ENCODE measurements at regions not wholly inside any gene's neighbourhood (a gene's known extent, or its start where the extent isn't known, plus 50 kb on each side); places are given as distances from the start of the nearest gene placed in this dataset.
A peak's percentile ranks its signal among the peaks of the same experiment; 100 is the strongest.

DNA sequence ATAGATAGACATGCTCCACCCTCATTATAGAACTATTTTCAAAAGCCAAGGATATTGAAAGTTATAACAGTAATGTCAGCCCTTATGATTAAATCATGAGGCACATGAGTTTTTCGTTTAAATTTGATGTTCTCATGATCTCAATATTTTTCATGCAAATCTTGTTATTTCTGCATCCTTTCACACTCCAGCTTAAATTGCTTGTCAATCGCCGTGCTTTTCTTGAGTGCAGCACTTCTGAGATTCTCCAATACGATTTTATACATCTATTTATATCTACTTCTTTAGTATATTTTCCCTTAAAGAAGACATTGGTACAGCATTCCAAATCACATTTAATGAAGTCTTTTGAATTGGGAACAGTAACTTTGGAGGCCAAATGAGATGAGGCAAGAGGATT lies 171.2 kb upstream of the GBE1 start:
- DNase-seq = no peak

DNA sequence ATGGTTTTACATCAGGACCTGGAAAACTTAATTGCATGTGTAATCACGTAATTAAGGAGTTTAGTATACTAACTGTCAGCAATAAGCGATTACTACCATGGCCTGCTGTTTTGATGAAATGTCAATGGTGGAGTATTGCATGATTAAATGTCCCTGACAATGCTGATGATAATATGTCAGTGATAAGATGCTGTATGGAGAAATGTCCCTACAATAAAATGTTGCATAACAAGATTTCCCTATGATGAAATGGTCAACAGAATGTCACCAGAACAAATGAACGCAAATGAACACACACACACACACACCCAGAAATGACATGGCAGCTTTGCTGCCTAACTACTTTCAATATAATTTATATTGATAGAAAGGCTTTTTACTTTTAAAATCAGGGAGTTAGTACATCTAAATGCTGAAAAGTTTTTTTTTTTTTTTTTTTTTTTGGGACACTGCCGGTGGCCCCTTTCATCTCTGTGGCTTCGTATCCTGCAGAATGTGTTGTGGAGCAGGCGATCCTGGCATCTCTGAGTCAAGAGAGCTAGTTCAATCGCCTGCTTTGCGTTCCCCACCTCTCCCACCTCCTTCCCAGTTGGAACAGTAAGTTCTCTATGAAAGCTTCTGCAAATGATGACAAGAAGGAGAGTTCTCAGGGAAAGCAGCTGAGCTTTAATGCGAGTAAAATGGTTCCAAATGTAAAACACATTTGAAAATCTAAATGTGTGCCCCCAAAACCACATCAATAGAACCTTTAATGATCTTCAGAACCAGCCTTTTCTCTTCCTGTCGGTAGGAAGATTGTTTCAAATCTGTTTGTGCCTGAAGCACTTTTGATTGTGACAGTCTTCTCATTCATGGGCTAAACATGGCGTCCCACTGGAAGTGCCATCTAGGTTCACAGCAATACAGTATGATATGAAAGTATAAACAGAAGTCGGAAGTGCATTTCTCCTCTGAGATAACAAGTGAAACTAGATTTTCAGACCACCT lies 170.1 kb upstream of the GBE1 start:
- no peak for DNase-seq

DNA sequence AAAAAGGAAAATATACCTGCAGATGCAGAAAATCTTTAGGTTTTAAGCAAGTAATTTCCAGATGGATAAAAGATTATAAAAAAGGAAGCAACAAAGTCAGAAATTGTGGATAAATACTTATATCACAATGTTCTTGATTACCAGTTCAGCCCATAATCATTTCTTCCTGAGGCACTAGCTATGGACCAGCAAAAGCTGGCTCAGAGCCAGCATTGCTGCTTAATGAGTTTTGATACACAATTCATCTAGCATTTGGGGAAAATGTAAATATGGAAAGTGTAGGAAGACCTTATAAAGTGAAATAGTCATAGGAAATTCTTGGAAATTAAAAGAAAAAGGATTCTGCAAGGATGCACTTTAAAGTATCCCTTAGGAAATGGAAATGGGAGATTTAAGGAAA lies 168.3 kb upstream of the GBE1 start:
- DNase-seq = no peak

DNA sequence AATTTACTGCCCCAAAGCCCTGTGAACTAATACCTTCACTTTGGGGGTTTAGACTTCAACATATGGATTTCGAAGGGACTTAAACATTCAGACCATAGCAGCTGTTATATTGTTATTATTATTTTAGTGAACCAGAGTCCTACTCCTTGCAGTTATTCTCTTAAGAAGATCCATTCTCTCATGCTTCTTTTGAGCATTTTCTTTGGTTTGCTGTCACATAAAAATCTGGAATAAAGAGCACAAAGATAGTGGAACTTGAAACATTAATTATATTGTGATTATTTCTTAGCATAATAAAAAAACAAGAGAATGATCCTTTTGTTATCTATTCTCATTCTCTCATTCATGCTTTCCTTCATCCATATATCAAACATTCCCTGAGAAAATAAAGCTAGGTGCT lies 166.4 kb upstream of the GBE1 start:
- no peak for DNase-seq

DNA sequence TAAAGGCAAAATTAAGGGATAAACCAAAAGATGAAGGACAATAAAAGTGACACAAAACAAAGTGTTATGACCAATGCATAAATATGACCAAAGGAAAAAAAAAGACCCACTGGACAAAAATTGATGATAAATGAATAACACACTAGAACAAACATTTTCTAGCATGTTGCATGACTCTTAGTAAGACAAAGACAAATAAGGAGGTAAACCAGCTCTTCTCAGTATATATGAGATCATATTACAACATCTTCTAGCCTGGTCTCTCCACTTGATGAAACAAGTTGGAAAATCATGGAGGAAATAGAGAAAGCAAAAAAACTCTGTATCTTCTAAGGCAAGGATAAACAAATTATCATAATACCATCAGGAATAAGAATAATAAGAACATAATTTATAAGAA lies 163.9 kb upstream of the GBE1 start:
- no peak for DNase-seq

DNA sequence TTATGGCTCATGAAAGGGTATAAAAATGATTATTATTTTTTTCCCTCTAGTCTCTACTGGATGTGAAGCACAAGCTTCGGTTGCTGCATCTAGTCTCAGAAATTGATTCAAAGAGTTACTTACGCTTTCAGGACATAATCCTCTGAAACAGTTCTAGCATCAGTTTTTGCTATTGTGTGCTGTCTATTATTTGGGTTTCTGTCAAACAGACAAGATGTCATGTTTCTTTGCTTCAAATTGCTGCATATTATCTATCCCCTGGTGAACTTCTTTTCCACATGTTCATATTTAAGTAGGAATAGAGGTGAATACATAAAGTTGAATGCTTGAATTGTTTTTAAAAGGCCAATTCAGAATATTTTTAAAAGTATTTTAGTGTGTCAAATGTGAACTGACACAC lies 161.6 kb upstream of the GBE1 start:
- no peak for DNase-seq

DNA sequence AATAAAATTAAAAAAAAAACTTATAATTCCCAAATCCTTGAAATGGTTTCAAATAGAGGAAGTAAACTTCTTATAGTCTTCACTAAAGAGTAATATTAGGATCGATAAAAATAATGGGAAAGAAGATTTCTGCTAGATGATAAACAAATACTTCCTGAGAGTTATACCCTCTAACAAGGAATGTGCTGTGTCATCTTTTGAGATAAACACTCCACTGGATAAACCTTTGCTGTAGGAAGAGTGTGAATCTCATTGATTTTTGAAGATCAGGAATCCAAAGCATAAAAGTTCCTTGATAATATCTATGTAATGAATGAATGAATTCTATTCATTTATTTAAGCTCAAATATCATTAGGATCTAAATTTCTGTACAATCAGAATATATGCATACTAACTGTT lies 161.0 kb upstream of the GBE1 start:
- no peak for DNase-seq

DNA sequence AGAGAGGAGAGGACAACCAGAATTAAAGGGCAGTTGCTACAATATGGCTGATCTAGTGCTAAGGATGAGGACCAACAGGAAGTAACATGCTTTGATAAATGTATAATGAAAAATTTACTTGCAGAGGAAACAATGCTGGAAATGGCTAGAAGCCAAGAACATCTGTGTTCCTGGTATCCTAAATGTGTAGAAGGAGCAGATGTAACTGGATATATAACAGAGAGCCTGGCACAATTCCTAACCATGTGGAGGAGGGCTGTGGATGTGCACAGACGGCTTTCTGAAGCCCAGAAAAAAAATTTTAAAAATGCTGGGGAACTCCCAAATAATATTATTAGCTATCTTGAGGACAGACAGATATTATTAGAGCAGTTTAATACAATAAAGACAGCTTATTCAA lies 159.4 kb upstream of the GBE1 start:
- DNase-seq = no peak

DNA sequence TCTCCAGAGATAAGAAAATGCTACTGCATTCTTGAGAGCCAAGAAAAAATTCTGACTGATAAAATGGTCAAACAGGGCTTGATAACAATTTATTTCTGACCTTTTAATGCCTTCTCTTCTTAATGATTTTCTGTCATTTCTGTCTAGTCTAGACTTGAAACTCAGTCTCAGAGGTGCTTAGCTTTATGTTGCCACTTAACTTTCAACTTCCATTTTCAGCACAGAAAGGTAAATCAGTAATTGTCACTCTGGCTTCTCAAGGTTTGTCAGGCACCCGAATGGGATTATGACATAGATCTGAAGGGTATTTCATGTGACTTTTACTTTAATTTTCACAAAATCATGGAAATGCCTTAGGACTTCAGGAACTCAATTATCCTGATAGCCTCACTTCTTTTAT lies 155.4 kb upstream of the GBE1 start:
- no peak for DNase-seq

DNA sequence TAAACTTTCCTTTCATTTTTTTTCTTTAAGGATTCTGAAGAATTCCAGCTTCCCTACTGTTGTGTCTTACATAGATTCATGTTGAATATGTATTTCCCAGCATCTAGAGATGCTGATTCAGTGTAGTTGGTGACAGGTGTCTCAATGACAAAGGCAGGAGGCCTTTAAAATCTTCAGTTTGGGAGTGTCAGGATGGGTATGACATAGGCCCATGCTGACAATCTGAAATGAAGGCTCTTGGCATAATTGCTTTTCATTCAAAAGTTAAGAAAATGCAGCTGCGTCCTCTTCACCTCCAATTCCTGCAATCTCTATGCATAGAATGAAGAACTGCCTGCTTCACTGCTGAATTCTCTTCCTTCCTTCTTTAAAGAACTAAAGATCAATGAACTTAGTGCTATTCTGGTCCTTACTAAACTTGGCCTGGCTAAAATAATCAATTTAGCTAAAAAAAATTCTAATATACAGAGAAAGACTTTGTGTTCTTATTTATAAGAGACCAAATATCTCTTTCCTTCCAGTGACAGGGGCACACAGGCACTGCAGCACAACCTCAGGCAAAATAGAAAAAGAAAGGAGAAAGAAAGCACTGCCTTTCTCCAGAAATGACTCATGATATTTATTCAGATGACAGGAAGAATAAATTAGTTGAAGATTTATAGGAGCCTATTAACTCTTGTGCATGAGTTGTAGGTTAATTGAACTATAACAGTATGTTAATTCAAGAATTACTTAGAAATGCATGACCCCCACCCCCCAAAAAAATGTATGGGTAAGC lies 152.6 kb upstream of the GBE1 start:
- no peak for DNase-seq

DNA sequence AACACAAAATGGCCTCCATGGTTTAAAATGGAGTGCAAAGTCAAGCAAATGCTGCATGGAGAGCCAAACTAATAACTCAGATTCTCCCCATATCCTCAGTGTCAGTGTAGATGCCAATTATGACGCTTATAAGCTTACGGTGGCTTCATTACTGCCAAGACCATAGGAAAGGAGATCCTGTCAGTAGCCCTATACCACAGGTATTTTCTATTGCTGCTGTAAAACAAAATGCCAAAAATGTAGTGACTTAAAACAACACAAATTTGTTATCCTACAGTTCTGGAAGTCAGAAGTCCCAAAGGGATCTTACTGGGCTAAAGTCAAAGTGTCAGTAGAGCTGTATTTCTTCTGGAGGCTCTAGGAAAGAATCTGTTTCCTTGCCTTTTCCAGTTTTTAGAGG lies 149.8 kb upstream of the GBE1 start:
- no peak for DNase-seq

DNA sequence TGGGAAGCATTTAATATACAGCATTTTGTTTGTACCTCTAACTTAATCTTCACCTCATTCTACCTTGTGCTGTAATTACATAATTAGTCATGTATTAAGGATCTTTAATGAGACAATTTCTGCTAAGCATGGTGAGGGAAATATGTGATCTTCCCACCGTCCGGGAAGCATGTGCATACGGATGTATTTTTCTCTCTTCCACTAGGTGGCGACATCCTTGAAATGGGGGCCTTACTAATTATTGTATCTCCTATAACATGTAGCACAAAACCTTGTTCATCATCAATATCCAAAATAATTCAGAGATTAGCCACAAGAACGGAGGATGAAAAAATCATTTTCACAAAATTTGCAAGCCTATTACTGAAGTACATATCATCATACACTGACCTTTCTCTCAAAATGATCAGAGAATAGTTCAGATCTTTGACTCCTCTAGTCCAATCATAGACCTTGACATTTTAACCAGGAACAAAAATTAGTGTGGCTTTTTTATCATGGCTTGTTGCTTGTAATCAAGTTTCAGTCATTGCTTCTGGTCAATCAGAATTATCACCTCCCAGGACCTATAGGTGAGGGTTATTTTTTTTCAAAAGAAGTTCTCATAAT lies 148.9 kb upstream of the GBE1 start:
- DNase-seq = peak; percentile 39

DNA sequence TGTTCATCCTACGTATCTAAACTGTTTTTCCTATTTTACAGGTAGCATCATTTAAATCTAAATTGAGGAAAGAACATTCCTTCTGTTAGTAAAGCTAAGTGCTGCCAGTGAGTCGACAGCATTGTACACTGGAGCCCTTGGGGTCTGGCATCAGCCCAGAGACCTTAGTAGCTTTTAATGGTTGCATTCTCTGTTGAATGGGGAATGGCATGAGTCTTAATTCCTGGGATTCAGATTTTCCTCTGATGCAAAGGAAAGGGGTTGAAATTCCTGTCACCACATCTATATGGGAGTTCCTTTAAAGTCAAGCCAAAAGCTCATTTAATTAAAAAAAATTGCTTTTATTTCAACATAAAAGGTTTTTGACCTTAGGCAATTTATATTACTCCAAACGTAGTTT lies 148.4 kb upstream of the GBE1 start:
- DNase-seq = no peak

DNA sequence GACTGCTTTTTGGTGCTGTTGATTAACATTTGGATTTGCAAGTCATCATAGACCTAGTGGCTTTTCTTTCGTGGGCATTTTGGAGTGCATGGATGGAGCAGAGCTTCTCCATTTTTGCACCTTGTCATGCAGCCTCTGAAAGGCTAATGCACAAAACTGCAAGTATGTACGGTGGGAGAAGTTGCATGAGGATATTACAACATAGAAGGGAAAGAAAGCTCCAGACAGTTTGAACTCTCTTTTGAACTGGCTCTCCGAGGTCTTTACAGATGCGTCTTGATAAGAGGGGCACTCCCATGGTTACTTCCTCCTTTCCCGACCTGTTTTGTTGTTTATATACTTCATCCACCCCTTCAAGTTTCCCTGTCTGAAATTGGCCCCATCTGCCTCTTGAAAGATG lies 147.1 kb upstream of the GBE1 start:
- DNase-seq = no peak

DNA sequence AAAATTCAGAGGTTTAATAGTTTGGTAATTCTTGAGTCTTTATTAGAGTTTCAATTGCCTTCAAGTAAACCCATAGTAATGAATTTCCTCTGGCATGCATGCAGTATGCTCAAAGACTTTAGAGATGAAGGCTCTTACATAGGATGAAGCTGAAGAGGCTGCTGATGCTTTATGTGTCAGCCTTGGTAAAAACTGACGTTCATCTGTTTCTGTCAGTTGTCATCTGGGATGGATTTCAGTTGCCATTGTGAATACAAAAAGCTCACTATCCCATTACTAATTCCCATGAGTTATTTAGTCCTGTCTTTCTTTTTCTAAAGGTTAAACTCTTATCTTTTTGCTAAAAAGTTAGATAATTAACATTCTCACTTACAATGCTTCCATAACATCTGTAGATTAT lies 136.9 kb upstream of the GBE1 start:
- DNase-seq = no peak

DNA sequence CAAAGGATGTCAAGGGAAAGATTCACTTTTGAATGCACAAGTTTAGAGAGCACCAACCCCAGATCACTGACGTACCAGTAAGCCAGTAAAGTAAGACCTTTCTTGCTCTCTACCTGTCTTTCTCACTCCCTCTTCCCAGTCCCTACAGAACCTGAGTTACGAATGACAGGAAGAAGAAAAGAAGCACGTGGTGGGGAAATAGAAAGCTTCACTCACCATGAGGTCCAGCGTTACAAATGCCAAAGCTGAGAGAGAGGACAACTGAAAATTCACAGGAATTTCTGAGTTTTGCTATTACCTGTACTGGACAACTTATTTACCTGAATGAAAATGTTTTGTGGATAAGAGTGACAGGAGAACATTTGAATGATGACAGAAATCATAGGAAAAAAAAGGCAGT lies 133.2 kb upstream of the GBE1 start:
- DNase-seq = no peak

DNA sequence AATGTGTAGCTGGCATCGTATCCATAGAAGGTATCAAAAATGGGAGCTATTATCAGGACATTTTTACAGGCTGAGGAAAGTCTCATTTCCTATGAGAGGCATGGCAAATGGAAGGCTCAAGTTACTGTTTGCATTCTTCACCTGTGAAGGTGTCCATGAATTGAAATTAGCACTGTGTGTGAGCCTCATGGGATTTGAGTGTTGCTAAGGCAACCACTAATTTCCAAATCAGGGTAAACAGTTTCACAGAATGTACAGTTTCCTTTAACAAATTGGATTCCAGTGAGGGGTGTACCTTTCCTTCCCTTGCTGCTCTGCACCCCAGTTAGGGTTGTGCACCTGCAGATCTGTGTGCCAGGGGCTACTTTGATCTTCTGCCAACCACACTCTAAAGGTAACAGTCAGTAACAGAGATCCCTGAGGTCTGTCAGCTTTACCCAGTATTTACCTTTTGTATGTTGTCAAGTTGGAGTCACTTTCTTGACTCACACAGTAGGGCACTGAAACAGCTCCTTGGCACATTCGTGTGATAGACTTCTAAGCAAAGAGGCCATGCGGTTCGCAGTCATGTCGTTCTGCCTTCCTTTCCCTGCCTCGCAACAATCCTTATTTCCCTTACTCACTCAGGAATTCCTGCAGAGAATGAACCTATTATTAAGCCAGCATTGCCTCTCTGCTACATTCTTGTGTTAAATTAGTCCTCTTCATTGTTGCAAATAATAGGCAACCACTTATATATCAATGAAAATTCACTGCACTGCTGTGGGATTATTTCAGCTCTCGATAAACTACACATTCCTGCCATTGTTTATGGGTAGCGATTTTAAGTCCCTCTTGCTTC lies 129.8 kb upstream of the GBE1 start:
- DNase-seq = no peak

DNA sequence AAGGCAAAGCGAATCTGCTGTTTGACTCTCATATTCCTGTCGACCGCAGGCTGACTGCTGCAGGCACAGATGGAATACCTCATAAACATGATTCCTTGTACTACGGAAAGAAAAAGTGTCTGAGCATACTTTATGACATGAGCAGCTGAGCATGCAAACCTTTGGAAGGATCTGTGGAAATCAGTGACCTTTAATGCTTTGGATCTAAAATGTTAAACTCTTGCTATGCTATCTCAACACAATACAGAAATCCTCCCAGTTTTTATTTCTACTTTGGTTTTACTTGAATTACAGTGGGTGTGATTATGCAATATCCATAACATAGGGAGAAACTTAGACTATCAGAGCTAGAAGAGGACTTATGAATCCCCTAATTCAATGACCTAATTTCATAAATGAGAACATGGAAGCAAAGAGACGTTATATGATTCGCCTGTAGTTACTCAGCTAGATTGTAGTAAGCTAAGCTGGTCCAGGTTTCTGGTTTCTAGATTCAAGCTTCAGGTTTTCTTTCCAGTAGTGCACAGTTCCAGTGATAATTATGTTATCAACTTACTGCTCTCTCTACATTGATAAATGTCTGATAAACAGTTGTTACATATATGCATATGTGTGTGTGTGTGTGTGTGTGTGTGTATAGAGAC lies 127.6 kb upstream of the GBE1 start:
- DNase-seq = no peak

DNA sequence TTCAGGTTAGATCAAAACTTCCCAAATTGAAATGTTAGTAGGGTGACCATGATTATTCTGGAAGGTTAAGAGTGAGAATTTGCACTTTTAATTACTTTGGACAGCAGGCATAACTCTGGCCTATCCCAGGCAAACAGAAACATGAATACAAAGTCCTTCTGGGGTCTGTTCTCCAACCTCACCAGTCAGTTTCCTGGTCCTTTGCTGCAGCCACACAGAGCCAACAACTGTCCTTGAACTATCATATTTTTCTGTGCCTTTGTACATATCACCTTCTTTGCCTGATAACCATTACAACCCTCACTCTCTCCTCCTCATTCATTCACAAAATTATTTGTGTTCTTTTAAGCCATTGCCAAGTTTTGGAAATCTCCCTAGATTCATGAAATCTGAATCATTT lies 126.0 kb upstream of the GBE1 start:
- no peak for DNase-seq

DNA sequence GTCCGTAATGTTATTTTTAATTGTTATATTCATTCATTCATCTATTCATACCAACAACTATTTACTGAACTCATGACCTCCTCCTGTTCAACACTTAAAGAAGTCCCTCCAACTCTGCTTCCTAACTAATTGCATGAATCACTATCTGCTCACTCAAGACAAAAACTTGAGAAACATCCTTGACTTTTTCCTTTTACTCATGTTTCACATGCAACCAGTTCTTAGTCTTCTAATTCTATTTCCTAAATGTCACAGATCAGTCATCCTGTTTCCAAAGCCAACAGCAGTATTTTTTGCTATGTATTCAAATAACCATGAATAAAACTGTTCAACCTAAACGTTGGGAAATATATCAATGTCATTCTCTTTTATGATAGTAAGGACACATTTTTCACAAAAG lies 124.6 kb upstream of the GBE1 start:
- DNase-seq = peak; percentile 27

DNA sequence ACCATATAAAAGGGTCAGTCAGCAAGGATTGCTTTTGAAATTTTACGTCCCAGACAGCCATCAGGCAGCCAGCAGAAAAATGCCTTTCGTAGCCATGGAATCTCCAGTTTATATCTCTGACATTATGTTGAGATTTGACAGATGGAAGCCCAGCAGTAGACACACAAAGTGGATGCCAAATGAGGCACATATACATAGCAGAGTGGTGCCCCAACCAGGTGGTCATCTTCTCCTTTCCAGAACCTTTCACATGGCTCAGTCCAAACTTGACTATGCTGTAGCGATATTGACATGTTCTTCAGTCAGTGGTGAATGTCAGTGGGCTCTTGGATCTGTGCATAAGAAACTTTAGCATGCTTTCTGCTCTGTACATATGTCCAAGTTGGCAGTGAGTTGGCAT lies 123.3 kb upstream of the GBE1 start:
- no peak for DNase-seq

DNA sequence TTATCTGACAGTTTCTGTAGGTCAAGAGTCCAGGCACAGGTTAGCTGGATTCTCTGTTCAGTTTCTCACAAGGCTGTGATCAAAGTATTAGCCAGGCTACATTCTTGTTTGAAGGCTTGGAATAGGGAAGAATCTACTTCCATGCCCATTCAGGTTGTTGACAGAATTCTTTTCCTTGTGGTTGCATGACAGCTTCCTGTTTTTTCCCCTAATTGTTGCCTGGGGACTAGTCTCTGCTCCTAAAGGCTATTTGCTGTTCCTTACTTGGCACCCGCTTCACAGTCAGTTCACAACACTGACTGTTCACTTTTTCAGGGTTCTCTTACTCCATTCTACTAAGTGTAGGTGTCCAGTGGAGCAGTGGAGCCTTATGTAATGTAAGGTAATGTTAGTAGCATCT lies 115.4 kb upstream of the GBE1 start:
- DNase-seq = no peak

All from amniotic stem cell (primary cell).